Natural killer cell (primary cell): ENCODE measurements at regions not wholly inside any gene's neighbourhood (a gene's known extent, or its start where the extent isn't known, plus 50 kb on each side); places are given as distances from the start of the nearest gene placed in this dataset.

Experiments used
- ATAC-seq, 3 donors: fragments of 150-1000 bp in 2 of 3; fragments of 200-7000 bp in 1 of 3; cut with Tn5 transposase; 1 replicate in 1 of 3; 2 replicates in 2 of 3; pipeline ENCODE4 v1.10.0; 2021; ENCODE audit warnings: mild to moderate bottlenecking in 2 of 3, moderate library complexity in 2 of 3
- DNase-seq, 2 donors: peaks; one replicate each; pipeline versions ENCODE4 v3.0.0 to v3.0.0-alpha.2; 2013 to 2021; ENCODE audit warnings: mixed read lengths in 1 of 2
- H3K27ac ChIP-seq: one replicate; pipeline ENCODE4 v1.5.1; 2013; ENCODE audit warnings: mild to moderate bottlenecking, low read length
- H3K27me3 ChIP-seq: one replicate; pipeline ENCODE4 v1.6.1; 2013; ENCODE audit warnings: low read length; ENCODE audit not compliant: control insufficient read depth, insufficient read depth
- H3K36me3 ChIP-seq: one replicate; pipeline ENCODE4 v1.6.1; 2013; ENCODE audit warnings: low read length; ENCODE audit not compliant: control insufficient read depth, insufficient read depth
- H3K4me1 ChIP-seq: one replicate; pipeline ENCODE4 v1.6.1; 2013; ENCODE audit warnings: low read length; ENCODE audit not compliant: control insufficient read depth, insufficient read depth
- H3K4me3 ChIP-seq: one replicate; pipeline ENCODE4 v1.5.1; 2013; ENCODE audit warnings: low read length
- H3K9me3 ChIP-seq: one replicate; pipeline ENCODE4 v1.6.1; 2013; ENCODE audit warnings: low read length; ENCODE audit not compliant: control insufficient read depth, insufficient read depth
- H3K27ac Mint-ChIP-seq, 2 donors: one replicate each; pipeline ENCODE4 v1.8.0; 2022; ENCODE audit warnings: mild to moderate bottlenecking in 2 of 2, mixed read lengths in 2 of 2, moderate library complexity in 1 of 2
- H3K27me3 Mint-ChIP-seq, 2 donors: one replicate each; pipeline ENCODE4 v1.8.0; 2022; ENCODE audit warnings: low read depth in 2 of 2, mixed read lengths in 2 of 2
- H3K36me3 Mint-ChIP-seq: one replicate; pipeline ENCODE4 v1.8.0; 2022; ENCODE audit warnings: mixed read lengths
- H3K4me1 Mint-ChIP-seq, 2 donors: one replicate each; pipeline ENCODE4 v1.8.0; 2022; ENCODE audit warnings: mixed read lengths in 2 of 2
- H3K4me3 Mint-ChIP-seq: one replicate; pipeline ENCODE4 v1.8.0; 2022; ENCODE audit warnings: mild to moderate bottlenecking, moderate library complexity, mixed read lengths
- H3K9me3 Mint-ChIP-seq, 2 donors: one replicate each; pipeline ENCODE4 v1.8.0; 2022; ENCODE audit warnings: mixed read lengths in 2 of 2
- WGBS: methylation state at CpG from one replicate; pipeline ENCODE4 v1.1.7; 2013; ENCODE audit warnings: missing lambda C conversion rate; ENCODE audit not compliant: insufficient coverage; 5-methylcytosine and 5-hydroxymethylcytosine counted together
- intact Hi-C: fragments of 100-400 bp; cut with micrococcal nuclease; formaldehyde crosslinking; loops from one replicate; pipeline ENCODE4 v1.14.2; 2022
- TF ChIP-seq, protein P1 (sequence below): fragments of 200-600 bp; IDR thresholded peaks from one replicate; pipeline ENCODE4 v1.8.0; 2022; ENCODE audit warnings: antibody characterized with exemption

DNA sequence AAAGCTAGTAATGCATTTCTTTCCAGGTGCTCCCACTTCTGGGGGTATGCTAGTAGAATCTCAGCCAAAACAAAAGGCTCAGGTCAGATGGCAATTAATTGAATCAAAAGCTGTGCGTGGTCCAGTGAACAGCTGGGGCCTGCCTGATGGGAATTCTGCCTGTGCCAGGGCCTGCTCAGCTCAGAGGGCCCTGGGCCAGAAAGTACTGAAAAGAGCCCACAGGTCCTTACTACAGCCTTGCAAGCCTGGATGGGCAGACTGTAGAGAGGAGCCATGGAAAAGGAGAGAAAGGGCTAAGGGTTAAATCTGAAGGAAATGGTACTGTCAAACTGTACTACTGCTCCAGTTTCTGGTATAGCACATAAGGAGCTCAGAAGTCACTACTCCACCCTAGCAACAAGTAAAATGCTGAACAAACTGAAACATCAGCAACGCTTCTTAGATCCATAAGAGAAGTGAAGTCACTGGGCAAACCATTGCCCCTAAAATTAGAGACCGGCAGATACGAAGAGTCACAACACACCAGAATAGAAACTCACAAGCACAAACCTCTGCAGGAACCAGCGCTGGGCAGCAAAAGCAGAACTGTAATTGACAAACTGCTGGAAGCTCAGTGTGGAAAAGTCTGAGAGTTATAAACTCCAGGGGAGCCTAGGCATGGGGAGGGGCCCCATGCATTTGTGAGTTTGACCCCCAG lies 121.1 kb upstream of the SYT6 start:
- Mint-ChIP-seq H3K4me3 (no peak overlapping the region), H3K36me3 (no peaks in the 10 kb centered on the region), H3K27me3 (peaks cover 7 to 9% of the 10 kb centered on the region in 2 donors), H3K27ac (no peak overlapping the region), H3K9me3 (no peaks in the 10 kb centered on the region), H3K4me1 (peaks cover 11 to 15% of the 10 kb centered on the region in 2 donors)
- H3K27me3 ChIP-seq, result peaks cover 2% of the 10 kb centered on the region
- H3K27ac ChIP-seq, result no peak overlapping the region
- H3K36me3 ChIP-seq, result no peaks in the 10 kb centered on the region
- WGBS, result 81% methylated on average over 5 of the region's 5 CpGs
- TF ChIP-seq, protein P1, sequence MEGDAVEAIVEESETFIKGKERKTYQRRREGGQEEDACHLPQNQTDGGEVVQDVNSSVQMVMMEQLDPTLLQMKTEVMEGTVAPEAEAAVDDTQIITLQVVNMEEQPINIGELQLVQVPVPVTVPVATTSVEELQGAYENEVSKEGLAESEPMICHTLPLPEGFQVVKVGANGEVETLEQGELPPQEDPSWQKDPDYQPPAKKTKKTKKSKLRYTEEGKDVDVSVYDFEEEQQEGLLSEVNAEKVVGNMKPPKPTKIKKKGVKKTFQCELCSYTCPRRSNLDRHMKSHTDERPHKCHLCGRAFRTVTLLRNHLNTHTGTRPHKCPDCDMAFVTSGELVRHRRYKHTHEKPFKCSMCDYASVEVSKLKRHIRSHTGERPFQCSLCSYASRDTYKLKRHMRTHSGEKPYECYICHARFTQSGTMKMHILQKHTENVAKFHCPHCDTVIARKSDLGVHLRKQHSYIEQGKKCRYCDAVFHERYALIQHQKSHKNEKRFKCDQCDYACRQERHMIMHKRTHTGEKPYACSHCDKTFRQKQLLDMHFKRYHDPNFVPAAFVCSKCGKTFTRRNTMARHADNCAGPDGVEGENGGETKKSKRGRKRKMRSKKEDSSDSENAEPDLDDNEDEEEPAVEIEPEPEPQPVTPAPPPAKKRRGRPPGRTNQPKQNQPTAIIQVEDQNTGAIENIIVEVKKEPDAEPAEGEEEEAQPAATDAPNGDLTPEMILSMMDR, result no peak
- no peaks in the 10 kb centered on the region for H3K9me3 ChIP-seq
- H3K4me3 ChIP-seq, result no peak overlapping the region
- no peak for DNase-seq
- no peak for ATAC-seq
- intact Hi-C loops, result no loop called here
- peaks cover 4% of the 10 kb centered on the region for H3K4me1 ChIP-seq

DNA sequence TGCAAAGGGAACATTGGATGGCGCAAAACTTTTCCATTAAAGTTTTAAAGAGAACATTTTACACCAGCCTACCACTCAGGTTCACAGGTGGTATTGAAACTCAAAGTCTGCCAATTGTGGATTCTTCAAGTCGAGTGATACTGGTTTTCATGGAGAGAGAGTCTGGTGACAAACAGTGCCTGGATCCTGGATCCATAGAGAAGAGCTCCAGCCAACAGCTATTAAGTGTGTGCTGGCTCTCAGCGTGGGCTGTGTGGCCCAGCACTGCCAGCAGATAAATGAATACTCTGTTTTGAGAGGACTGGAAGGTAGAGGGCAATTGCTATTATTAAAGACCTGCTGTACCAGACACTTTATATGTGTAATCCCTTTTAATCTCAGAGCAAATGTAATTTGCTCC lies 118.9 kb upstream of the SYT6 start:
- Mint-ChIP-seq H3K36me3 (no peaks in the 10 kb centered on the region), H3K4me1 (peaks cover 24 to 29% of the 10 kb centered on the region in 2 donors), H3K4me3 (no peak overlapping the region), H3K27me3 (peaks cover 7 to 9% of the 10 kb centered on the region in 2 donors), H3K9me3 (no peaks in the 10 kb centered on the region), H3K27ac (no peak overlapping the region)
- Histone ChIP-seq H3K27me3 (peaks cover 2% of the 10 kb centered on the region), H3K4me1 (peaks cover 8% of the 10 kb centered on the region), H3K9me3 (no peaks in the 10 kb centered on the region), H3K27ac (no peak overlapping the region), H3K36me3 (no peaks in the 10 kb centered on the region), H3K4me3 (no peak overlapping the region)
- DNase-seq (no peak), ATAC-seq (no peak)
- WGBS, result 79% methylated on average over 3 of the region's 3 CpGs
- TF ChIP-seq, protein P1, result no peak
- intact Hi-C loops, result no loop called here

DNA sequence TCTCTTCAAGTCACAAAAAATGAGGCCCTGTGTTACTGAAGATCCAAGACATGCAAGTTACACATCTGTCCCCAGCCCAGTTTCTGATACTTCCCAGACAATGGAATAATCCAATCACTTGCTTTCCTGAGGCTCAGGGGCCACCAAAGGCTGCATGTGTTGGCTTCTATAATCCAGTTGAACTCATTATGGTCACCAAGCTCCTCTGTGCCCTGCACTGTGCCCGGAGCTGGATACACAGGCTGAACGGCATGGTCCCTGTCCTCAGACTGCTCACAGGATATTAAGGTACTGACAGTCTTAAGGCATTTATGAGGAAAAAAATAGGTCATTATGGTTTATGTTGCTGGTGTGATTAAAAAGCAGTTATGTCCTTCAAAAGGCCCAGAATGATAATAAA lies 117.0 kb upstream of the SYT6 start:
- Mint-ChIP-seq H3K36me3 (no peaks in the 10 kb centered on the region), H3K4me3 (no peak overlapping the region), H3K9me3 (peaks cover 0 to 2% of the 10 kb centered on the region in 2 donors), H3K27me3 (peaks cover 3 to 11% of the 10 kb centered on the region in 2 donors), H3K4me1 (peaks cover 24 to 35% of the 10 kb centered on the region in 2 donors), H3K27ac (no peak overlapping the region)
- ATAC-seq, result no peak
- H3K36me3 ChIP-seq, result no peaks in the 10 kb centered on the region
- H3K9me3 ChIP-seq, result no peaks in the 10 kb centered on the region
- peaks cover 8% of the 10 kb centered on the region for H3K4me1 ChIP-seq
- H3K4me3 ChIP-seq, result no peak overlapping the region
- H3K27ac ChIP-seq, result no peak overlapping the region
- intact Hi-C loops, result no loop called here
- peaks cover 2% of the 10 kb centered on the region for H3K27me3 ChIP-seq
- WGBS, result 90% methylated on average over 2 of the region's 2 CpGs
- DNase-seq, result no peak
- TF ChIP-seq, protein P1, result no peak

DNA sequence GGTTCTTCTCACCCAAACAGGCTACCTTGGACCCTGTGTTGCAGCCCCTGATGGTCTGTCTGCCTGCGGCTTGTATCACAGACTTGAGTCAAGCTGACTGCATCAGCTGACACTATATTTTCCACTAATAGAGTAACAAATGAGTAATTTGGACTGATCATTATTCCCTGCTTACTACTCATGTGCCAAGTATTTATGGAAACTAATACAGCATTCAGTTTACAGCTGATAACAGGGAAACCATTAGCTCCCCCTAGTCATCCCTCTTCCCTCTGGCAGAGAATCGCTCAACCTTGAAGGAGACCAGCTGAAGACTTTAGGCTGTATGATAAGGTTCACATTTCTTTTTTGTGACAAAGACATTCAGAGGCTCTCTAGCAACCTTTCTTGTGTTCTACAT lies 116.6 kb upstream of the SYT6 start:
- Histone ChIP-seq H3K27me3 (no peaks in the 10 kb centered on the region), H3K4me1 (peaks cover 8% of the 10 kb centered on the region), H3K4me3 (no peak overlapping the region), H3K36me3 (no peaks in the 10 kb centered on the region), H3K27ac (no peak overlapping the region), H3K9me3 (no peaks in the 10 kb centered on the region)
- ATAC-seq, result no peak
- Mint-ChIP-seq H3K36me3 (no peaks in the 10 kb centered on the region), H3K27me3 (peaks cover 0 to 11% of the 10 kb centered on the region in 2 donors), H3K4me1 (peaks cover 24 to 35% of the 10 kb centered on the region in 2 donors), H3K9me3 (peaks cover 0 to 2% of the 10 kb centered on the region in 2 donors), H3K27ac (no peak overlapping the region), H3K4me3 (peak overlapping the region; percentile 45)
- TF ChIP-seq, protein P1, result no peak
- DNase-seq, result no peak
- intact Hi-C loops, result no loop called here
- 100% methylated on average over 2 of the region's 2 CpGs for WGBS
